ENCODE measurements at regions not wholly inside any gene's neighbourhood (a gene's known extent, or its start where the extent isn't known, plus 50 kb on each side); places are given as distances from the start of the nearest gene placed in this dataset.
"Not testable (repeated sequence)": the region's sequence is repeated elsewhere in the genome, so short reads cannot be mapped to it uniquely, and the experiment has no call there.

- no peak for DNase-seq (ENCODE audit: low read depth)
Measured at GRCh38 chr2:19654310-19655090, 247.3 kb downstream of the TTC32 start.

- DNase-seq (ENCODE audit: low read depth): no peak
Measured at GRCh38 chr2:19653509-19653908, 248.3 kb downstream of the TTC32 start.

- DNase-seq (ENCODE audit: low read depth): no peak
Measured at GRCh38 chr2:19652811-19653210, 249.0 kb downstream of the TTC32 start.

GRCh38 chr2:19651466-19651865 lies 250.3 kb downstream of the TTC32 start:
- DNase-seq (ENCODE audit: low read depth): no peak

GRCh38 chr2:19649785-19650380 lies 251.9 kb downstream of the TTC32 start:
- peak; percentile 97 for DNase-seq (ENCODE audit: low read depth)

- DNase-seq (ENCODE audit: low read depth): no peak
Measured at GRCh38 chr2:19649142-19649541, 252.6 kb downstream of the TTC32 start.

- peak; percentile 82 for DNase-seq (ENCODE audit: low read depth)
Measured at GRCh38 chr2:19648583-19648982, 253.2 kb downstream of the TTC32 start.

GRCh38 chr2:19646987-19647386 lies 254.8 kb downstream of the TTC32 start:
- DNase-seq (ENCODE audit: low read depth): no peak

- no peak for DNase-seq (ENCODE audit: low read depth)
Measured at GRCh38 chr2:19644763-19645162, 257.0 kb downstream of the TTC32 start.

- DNase-seq (ENCODE audit: low read depth): no peak
Measured at GRCh38 chr2:19643117-19643518, 258.7 kb downstream of the TTC32 start.

- no peak for DNase-seq (ENCODE audit: low read depth)
Measured at GRCh38 chr2:19642501-19642900, 259.3 kb downstream of the TTC32 start.

- DNase-seq (ENCODE audit: low read depth): no peak
Measured at GRCh38 chr2:19635951-19636510, 265.8 kb downstream of the TTC32 start.

GRCh38 chr2:19632403-19632991 lies 269.3 kb downstream of the TTC32 start:
- no peak for DNase-seq (ENCODE audit: low read depth)

GRCh38 chr2:19631871-19632270 lies 269.9 kb downstream of the TTC32 start:
- no peak for DNase-seq (ENCODE audit: low read depth)

- DNase-seq (ENCODE audit: low read depth): no peak
Measured at GRCh38 chr2:19630921-19631320, 270.9 kb downstream of the TTC32 start.

- no peak for DNase-seq (ENCODE audit: low read depth)
Measured at GRCh38 chr2:19627359-19627758, 268.9 kb upstream of the OSR1 start.

GRCh38 chr2:19623488-19623887 lies 265.1 kb upstream of the OSR1 start:
- peak; percentile 82 for DNase-seq (ENCODE audit: low read depth)

- peak; percentile 43 for DNase-seq (ENCODE audit: low read depth)
Measured at GRCh38 chr2:19617257-19617848, 258.9 kb upstream of the OSR1 start.

- DNase-seq (ENCODE audit: low read depth): not testable (repeated sequence)
Measured at GRCh38 chr2:19615402-19615801, 257.0 kb upstream of the OSR1 start.

- no peak for DNase-seq (ENCODE audit: low read depth)
Measured at GRCh38 chr2:19614066-19614465, 255.6 kb upstream of the OSR1 start.

GRCh38 chr2:19611491-19612332 lies 253.3 kb upstream of the OSR1 start:
- DNase-seq (ENCODE audit: low read depth): peak; percentile 98

Data from HT1080 (cell line).